Heart right ventricle (tissue), 16 donors: ENCODE measurements at regions not wholly inside any gene's neighbourhood (a gene's known extent, or its start where the extent isn't known, plus 50 kb on each side); places are given as distances from the start of the nearest gene placed in this dataset.
"Not testable (repeated sequence)": the region's sequence is repeated elsewhere in the genome, so short reads cannot be mapped to it uniquely, and the experiment has no call there.

Source experiments
- ATAC-seq, 8 donors: fragments of 200-7000 bp; cut with Tn5 transposase; one replicate each; pipeline ENCODE4 v1.9.1; 2020; ENCODE audit warnings: mild to moderate bottlenecking in 8 of 8, moderate library complexity in 8 of 8, moderate number of reproducible peaks in 1 of 8
- DNase-seq, 2 donors: peaks; one replicate each; pipeline ENCODE4 v3.0.0-alpha.2; 2020
- H3K27ac ChIP-seq, 10 donors: fragments of 200-600 bp; sonication (generic) in 2 of 10; one replicate each; pipeline versions ENCODE4 v1.5.0 to v1.8.0; 2020 to 2022; ENCODE audit warnings: mild to moderate bottlenecking in 3 of 10
- H3K27me3 ChIP-seq, 7 donors: fragments of 200-600 bp; one replicate each; pipeline ENCODE4 v1.8.0; 2021 to 2022; ENCODE audit warnings: mild to moderate bottlenecking in 2 of 7
- H3K36me3 ChIP-seq, 9 donors: fragments of 200-600 bp; sonication (generic) in 1 of 9; one replicate each; pipeline versions ENCODE4 v1.5.0 to v1.8.0; 2020 to 2022; ENCODE audit warnings: mild to moderate bottlenecking in 2 of 9
- H3K4me1 ChIP-seq, 9 donors: fragments of 200-600 bp; sonication (generic) in 1 of 9; one replicate each; pipeline versions ENCODE4 v1.5.0 to v1.8.0; 2020 to 2022; ENCODE audit warnings: mild to moderate bottlenecking in 4 of 9
- H3K4me3 ChIP-seq, 10 donors: fragments of 200-600 bp; sonication (generic) in 2 of 10; one replicate each; pipeline versions ENCODE4 v1.5.0 to v1.8.0; 2020 to 2022; ENCODE audit warnings: mild to moderate bottlenecking in 7 of 10, moderate library complexity in 2 of 10
- H3K9me3 ChIP-seq, 11 donors: fragments of 200-600 bp in 10 of 11; sonication (generic) in 2 of 11; one replicate each; pipeline versions ENCODE4 v1.5.0 to v1.8.0; 2013 to 2022; ENCODE audit warnings: mild to moderate bottlenecking in 2 of 11, control low read depth in 1 of 11, moderate library complexity in 1 of 11
- WGBS, 2 donors: extraction: QIAGEN DNeasy Blood & Tissue Kit; methylation state at CpG; one replicate each; pipeline ENCODE4 v1.1.7; 2013; ENCODE audit warnings: inconsistent platforms in 1 of 2; 5-methylcytosine and 5-hydroxymethylcytosine counted together
- intact Hi-C, 10 donors: fragments of 100-400 bp; cut with DNase I; formaldehyde crosslinking; loops; one replicate each; pipeline versions ENCODE4 v1.11.1 to v1.14.2; 2022
- TF ChIP-seq, protein P1 (sequence below), 9 donors: fragments of 200-600 bp; sonication (generic) in 2 of 9; IDR thresholded peaks; one replicate each; pipeline versions ENCODE4 v1.5.0 to v1.8.0; 2021 to 2022; ENCODE audit warnings: antibody characterized with exemption in 9 of 9, mild to moderate bottlenecking in 5 of 9, moderate library complexity in 1 of 9
- donor health status: Arrhythmogenic right ventricular cardiomyopathy.
- donor health status: ischemic (EF 13 %, LVEDD 7.1; RV severe dilation, severe dysfunction).
- donor health status: healthy with polysubstance abuse.
- donor health status: DM: no; HTN: yes; CAD: no.
- donor health status: DM: no; HTN: no; CAD: no.
- donor health status: ischemic (EF 25% LVEDD 6.9; RV normal size, moderate dysfunction).
- donor health status: ischemic (EF 25% LVEDD 5.7; RV mildly dilated, moderate dysfunction).
- donor health status: healthy.
- donor health status: DM: yes; HTN: yes; CAD: no.
- donor health status: Ischemic cardiomyopathy.
- donor health status: ischemic (EF 35%, LVEDD 5.7; RV mildly dilated, moderate dysfunction).
- donor health status: nonischemic (EF 11% LVEDD 7.7; RV severe dilation, severe dysfunction).
- donor health status: DM: yes; HTN: yes; CAD: no.
- donor health status: PGD.
- donor health status: ischemic (EF 29% LVEDD 5.4; RV normal size, mild dysfunction).
- donor health status: nonischemic (EF 23%, LVEDD 6.1; RV moderate dilation, normal function).

GRCh38 chr4:151582098-151582497, 173.1 kb downstream of the FHIP1A start:
- no peak overlapping the region for H3K4me3 ChIP-seq
- 81 to 88% methylated on average over 4 of the region's 4 CpGs for WGBS, 2 donors
- no peaks in the 10 kb centered on the region for H3K9me3 ChIP-seq
- no peak for DNase-seq
- intact Hi-C loops = no loop called here
- TF ChIP-seq, protein P1, sequence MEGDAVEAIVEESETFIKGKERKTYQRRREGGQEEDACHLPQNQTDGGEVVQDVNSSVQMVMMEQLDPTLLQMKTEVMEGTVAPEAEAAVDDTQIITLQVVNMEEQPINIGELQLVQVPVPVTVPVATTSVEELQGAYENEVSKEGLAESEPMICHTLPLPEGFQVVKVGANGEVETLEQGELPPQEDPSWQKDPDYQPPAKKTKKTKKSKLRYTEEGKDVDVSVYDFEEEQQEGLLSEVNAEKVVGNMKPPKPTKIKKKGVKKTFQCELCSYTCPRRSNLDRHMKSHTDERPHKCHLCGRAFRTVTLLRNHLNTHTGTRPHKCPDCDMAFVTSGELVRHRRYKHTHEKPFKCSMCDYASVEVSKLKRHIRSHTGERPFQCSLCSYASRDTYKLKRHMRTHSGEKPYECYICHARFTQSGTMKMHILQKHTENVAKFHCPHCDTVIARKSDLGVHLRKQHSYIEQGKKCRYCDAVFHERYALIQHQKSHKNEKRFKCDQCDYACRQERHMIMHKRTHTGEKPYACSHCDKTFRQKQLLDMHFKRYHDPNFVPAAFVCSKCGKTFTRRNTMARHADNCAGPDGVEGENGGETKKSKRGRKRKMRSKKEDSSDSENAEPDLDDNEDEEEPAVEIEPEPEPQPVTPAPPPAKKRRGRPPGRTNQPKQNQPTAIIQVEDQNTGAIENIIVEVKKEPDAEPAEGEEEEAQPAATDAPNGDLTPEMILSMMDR (IDR thresholded peaks at IDR 0.05) = no peak
- no peaks in the 10 kb centered on the region for H3K27me3 ChIP-seq
- H3K36me3 ChIP-seq = no peaks in the 10 kb centered on the region
- ATAC-seq = no peak
- H3K27ac ChIP-seq = no peak overlapping the region
- H3K4me1 ChIP-seq = no peaks in the 10 kb centered on the region

- no peak for DNase-seq
- no peaks in the 10 kb centered on the region for H3K27me3 ChIP-seq
- WGBS, 2 donors = 70 to 83% methylated on average over 4 of the region's 4 CpGs
- no peak for ATAC-seq
- no peak overlapping the region for H3K27ac ChIP-seq
- no peaks in the 10 kb centered on the region for H3K4me1 ChIP-seq
- no peak overlapping the region for H3K4me3 ChIP-seq
- no peaks in the 10 kb centered on the region for H3K36me3 ChIP-seq
- intact Hi-C loops = no loop called here
- TF ChIP-seq, protein P1 (IDR thresholded peaks at IDR 0.05) = no peak
- no peaks in the 10 kb centered on the region for H3K9me3 ChIP-seq
Measured at GRCh38 chr4:151583157-151583914, 174.4 kb downstream of the FHIP1A start.

- no peak overlapping the region for H3K4me3 ChIP-seq
- no peak overlapping the region for H3K27ac ChIP-seq
- intact Hi-C loops = no loop called here
- no peak for DNase-seq
- no peaks in the 10 kb centered on the region for H3K9me3 ChIP-seq
- TF ChIP-seq, protein P1 (IDR thresholded peaks at IDR 0.05) = no peak
- no peaks in the 10 kb centered on the region for H3K4me1 ChIP-seq
- H3K27me3 ChIP-seq = no peaks in the 10 kb centered on the region
- no peaks in the 10 kb centered on the region for H3K36me3 ChIP-seq
- ATAC-seq = no peak
Measured at GRCh38 chr4:151584101-151584500, 175.1 kb downstream of the FHIP1A start.

- intact Hi-C loops, H3K4me3 ChIP-seq, H3K27me3 ChIP-seq, ATAC-seq, H3K36me3 ChIP-seq, H3K4me1 ChIP-seq, DNase-seq, H3K27ac ChIP-seq, H3K9me3 ChIP-seq: not testable (repeated sequence)
- 100% methylated on average over 1 of the region's 1 CpG for WGBS, 2 donors
Measured at GRCh38 chr4:151595629-151596028, 165.2 kb downstream of the GATB start.

- H3K36me3 ChIP-seq, intact Hi-C loops, H3K27ac ChIP-seq, H3K27me3 ChIP-seq, ATAC-seq, DNase-seq, H3K4me1 ChIP-seq, H3K4me3 ChIP-seq, H3K9me3 ChIP-seq: not testable (repeated sequence)
- 83 to 85% methylated on average over 8 of the region's 8 CpGs for WGBS, 2 donors
Measured at GRCh38 chr4:151597691-151598090, 163.1 kb downstream of the GATB start.
